ENCODE measurements at regions not wholly inside any gene's neighbourhood (a gene's known extent, or its start where the extent isn't known, plus 50 kb on each side); places are given as distances from the start of the nearest gene placed in this dataset.

GRCh38 chr7:3243680-3244079 lies 57.4 kb upstream of the SDK1 start:
- Mint-ChIP-seq H3K9me3 (ENCODE audit: unreplicated experiment) (no peaks in the 10 kb centered on the region), H3K4me3 (ENCODE audit: unreplicated experiment) (no peak overlapping the region), H3K27ac (ENCODE audit: unreplicated experiment) (no peak overlapping the region), H3K27me3 (ENCODE audit: low read depth, unreplicated experiment) (peaks cover 6% of the 10 kb centered on the region), H3K4me1 (ENCODE audit: low read depth, unreplicated experiment) (peaks cover 12% of the 10 kb centered on the region), H3K36me3 (ENCODE audit: low read depth, unreplicated experiment) (no peaks in the 10 kb centered on the region)
- H3K79me2 ChIP-seq (ENCODE audit: insufficient read depth, low read length) = no peaks in the 10 kb centered on the region
- peaks cover 18% of the 10 kb centered on the region for H3K4me1 ChIP-seq (ENCODE audit: insufficient read depth, low read length)
- H3K27me3 ChIP-seq (ENCODE audit: insufficient read depth, low read length) = no peaks in the 10 kb centered on the region
- TF ChIP-seq EZH2 (IDR thresholded peaks at IDR 0.05; ENCODE audit: insufficient read depth, low read length) = no peak
- TF ChIP-seq CTCF (IDR thresholded peaks at IDR 0.05; ENCODE audit: insufficient read depth, low read depth, low read length) = no peak
- no peaks in the 10 kb centered on the region for H3K9me3 ChIP-seq (ENCODE audit: insufficient read depth, low read depth, low read length)
- H4K20me1 ChIP-seq (ENCODE audit: insufficient read depth, low read length) = no peaks in the 10 kb centered on the region
- no peak for DNase-seq (ENCODE audit: low read depth)
- H3K4me2 ChIP-seq (ENCODE audit: low read length) = peak overlapping the region; percentile 70
- FAIRE-seq = no peak
- no peak overlapping the region for H3K4me3 ChIP-seq (ENCODE audit: insufficient read depth, low read depth, low read length)
- peak overlapping the region; percentile 83 for H3K27ac ChIP-seq (ENCODE audit: low read depth, low read length)
- H3K36me3 ChIP-seq (ENCODE audit: insufficient read depth, low read length) = no peaks in the 10 kb centered on the region
- H3K9ac ChIP-seq (ENCODE audit: low read length) = peak overlapping the region; percentile 34
- H2AFZ ChIP-seq (ENCODE audit: low read depth, low read length) = no peak overlapping the region

- Histone ChIP-seq H3K4me3 (ENCODE audit: insufficient read depth, low read depth, low read length) (no peak overlapping the region), H3K9ac (ENCODE audit: low read length) (peak overlapping the region; percentile 50), H3K4me2 (ENCODE audit: low read length) (peak overlapping the region; percentile 70), H4K20me1 (ENCODE audit: insufficient read depth, low read length) (no peaks in the 10 kb centered on the region), H2AFZ (ENCODE audit: low read depth, low read length) (peak overlapping the region; percentile 44), H3K36me3 (ENCODE audit: insufficient read depth, low read length) (no peaks in the 10 kb centered on the region), H3K4me1 (ENCODE audit: insufficient read depth, low read length) (peaks cover 18% of the 10 kb centered on the region), H3K27ac (ENCODE audit: low read depth, low read length) (peak overlapping the region; percentile 83), H3K9me3 (ENCODE audit: insufficient read depth, low read depth, low read length) (no peaks in the 10 kb centered on the region), H3K27me3 (ENCODE audit: insufficient read depth, low read length) (no peaks in the 10 kb centered on the region), H3K79me2 (ENCODE audit: insufficient read depth, low read length) (no peaks in the 10 kb centered on the region)
- FAIRE-seq = no peak
- Mint-ChIP-seq H3K36me3 (ENCODE audit: low read depth, unreplicated experiment) (no peaks in the 10 kb centered on the region), H3K9me3 (ENCODE audit: unreplicated experiment) (no peaks in the 10 kb centered on the region), H3K27ac (ENCODE audit: unreplicated experiment) (no peak overlapping the region), H3K4me3 (ENCODE audit: unreplicated experiment) (no peak overlapping the region), H3K4me1 (ENCODE audit: low read depth, unreplicated experiment) (peaks cover 12% of the 10 kb centered on the region), H3K27me3 (ENCODE audit: low read depth, unreplicated experiment) (peaks cover 4% of the 10 kb centered on the region)
- no peak for TF ChIP-seq CTCF (IDR thresholded peaks at IDR 0.05; ENCODE audit: insufficient read depth, low read depth, low read length)
- no peak for TF ChIP-seq EZH2 (IDR thresholded peaks at IDR 0.05; ENCODE audit: insufficient read depth, low read length)
- peak; percentile 90 for DNase-seq (ENCODE audit: low read depth)
These were observed 56.7 kb upstream of the SDK1 start for GRCh38 chr7:3244241-3244814.

- peak; percentile 26 for DNase-seq (ENCODE audit: low read depth)
- peak overlapping the region; percentile 83 for H3K27ac ChIP-seq (ENCODE audit: low read depth, low read length)
- peaks cover 18% of the 10 kb centered on the region for H3K4me1 ChIP-seq (ENCODE audit: insufficient read depth, low read length)
- H3K36me3 Mint-ChIP-seq (ENCODE audit: low read depth, unreplicated experiment) = no peaks in the 10 kb centered on the region
- no peaks in the 10 kb centered on the region for H3K36me3 ChIP-seq (ENCODE audit: insufficient read depth, low read length)
- H3K4me2 ChIP-seq (ENCODE audit: low read length) = peak overlapping the region; percentile 70
- no peak for TF ChIP-seq CTCF (IDR thresholded peaks at IDR 0.05; ENCODE audit: insufficient read depth, low read depth, low read length)
- TF ChIP-seq EZH2 (IDR thresholded peaks at IDR 0.05; ENCODE audit: insufficient read depth, low read length) = no peak
- H3K4me3 ChIP-seq (ENCODE audit: insufficient read depth, low read depth, low read length) = no peak overlapping the region
- H4K20me1 ChIP-seq (ENCODE audit: insufficient read depth, low read length) = no peaks in the 10 kb centered on the region
- no peaks in the 10 kb centered on the region for H3K27me3 ChIP-seq (ENCODE audit: insufficient read depth, low read length)
- H2AFZ ChIP-seq (ENCODE audit: low read depth, low read length) = no peak overlapping the region
- H3K79me2 ChIP-seq (ENCODE audit: insufficient read depth, low read length) = no peaks in the 10 kb centered on the region
- FAIRE-seq = no peak
- H3K9ac ChIP-seq (ENCODE audit: low read length) = peak overlapping the region; percentile 50
- H3K27me3 Mint-ChIP-seq (ENCODE audit: low read depth, unreplicated experiment) = peaks cover 4% of the 10 kb centered on the region
- no peaks in the 10 kb centered on the region for H3K9me3 ChIP-seq (ENCODE audit: insufficient read depth, low read depth, low read length)
- H3K4me1 Mint-ChIP-seq (ENCODE audit: low read depth, unreplicated experiment) = peaks cover 12% of the 10 kb centered on the region
- H3K4me3 Mint-ChIP-seq (ENCODE audit: unreplicated experiment) = no peak overlapping the region
- H3K9me3 Mint-ChIP-seq (ENCODE audit: unreplicated experiment) = no peaks in the 10 kb centered on the region
- H3K27ac Mint-ChIP-seq (ENCODE audit: unreplicated experiment) = no peak overlapping the region
These were observed 56.0 kb upstream of the SDK1 start for GRCh38 chr7:3245077-3245476.

Measured in astrocyte (in vitro differentiated cells and primary cell).